B cell (primary cell): ENCODE measurements at regions not wholly inside any gene's neighbourhood (a gene's known extent, or its start where the extent isn't known, plus 50 kb on each side); places are given as distances from the start of the nearest gene placed in this dataset.

Experiments
- ATAC-seq: fragments of 200-7000 bp; cut with Tn5 transposase; one replicate; pipeline ENCODE4 v1.10.0; 2021; ENCODE audit warnings: low read depth, mild to moderate bottlenecking, moderate number of reproducible peaks, moderate library complexity
- CTCF ChIA-PET: fragments of 350-600 bp; sonication (Branson Sonifier 250); formaldehyde crosslinking; loops from one replicate; lab custom pipeline; 2021; ENCODE audit warnings: antibody characterized with exemption, inconsistent platforms; lab: Charles Lee
- POLR2A ChIA-PET: fragments of 350-600 bp; sonication (Branson Sonifier 250); formaldehyde crosslinking; loops from one replicate; lab custom pipeline; 2021; ENCODE audit warnings: antibody characterized with exemption; lab: Charles Lee
- DNase-seq: peaks from one replicate; pipeline ENCODE4 v3.0.0; 2013
- H2AFZ ChIP-seq: 2 replicates; pipeline ENCODE4 v1.6.1; 2012; ENCODE audit warnings: mild to moderate bottlenecking, low read depth, low read length; ENCODE audit not compliant: insufficient read depth, poor library complexity, severe bottlenecking
- H3K27ac ChIP-seq, 2 donors: 1 replicate in 1 of 2; 2 replicates in 1 of 2; pipeline ENCODE4 v1.5.1; 2012 to 2013; ENCODE audit warnings: low read length in 2 of 2, mild to moderate bottlenecking in 2 of 2, moderate library complexity in 1 of 2
- H3K27me3 ChIP-seq, 4 experiments: fragments of 200-600 bp in 1 of 4; sonication (generic) in 1 of 4; replicated peaks in 1 of 4; 1 replicate in 2 of 4; 2 replicates in 2 of 4; pipeline versions ENCODE4 v1.6.1 to v1.7.0; 2013 to 2016; ENCODE audit warnings: low read length in 3 of 4, mild to moderate bottlenecking in 2 of 4, mixed read lengths in 1 of 4, moderate library complexity in 1 of 4; ENCODE audit not compliant: insufficient read depth in 4 of 4, control insufficient read depth in 3 of 4; ENCODE audit errors: control extremely low read depth in 1 of 4
- H3K36me3 ChIP-seq, 2 experiments: replicated peaks in 1 of 2; 1 replicate in 1 of 2; 2 replicates in 1 of 2; pipeline versions ENCODE4 v1.6.1 to v1.7.1; 2013; ENCODE audit warnings: low read length in 1 of 2; ENCODE audit not compliant: insufficient read depth in 2 of 2, control insufficient read depth in 1 of 2; ENCODE audit errors: control extremely low read depth in 1 of 2, extremely low read depth in 1 of 2
- H3K4me1 ChIP-seq, 2 donors: fragments of 200-600 bp in 1 of 2; sonication (generic) in 1 of 2; 1 replicate in 1 of 2; 2 replicates in 1 of 2; pipeline versions ENCODE4 v1.5.1 to v1.6.1; 2013 to 2017; ENCODE audit warnings: low read length in 2 of 2; ENCODE audit not compliant: control insufficient read depth in 2 of 2, insufficient read depth in 2 of 2
- H3K4me2 ChIP-seq: replicated peaks from 2 replicates; pipeline ENCODE3; 2012; ENCODE audit warnings: mild to moderate bottlenecking, low read depth, low read length; ENCODE audit not compliant: poor library complexity, severe bottlenecking
- H3K4me3 ChIP-seq, 5 experiments: fragments of 200-600 bp in 1 of 5; sonication (generic) in 1 of 5; 1 replicate in 3 of 5; 2 replicates in 2 of 5; pipeline versions ENCODE4 v1.5.1 to v1.7.0; 2011 to 2016; ENCODE audit warnings: low read length in 4 of 5, mild to moderate bottlenecking in 4 of 5, low read depth in 2 of 5, control low read depth in 1 of 5, moderate library complexity in 1 of 5; ENCODE audit not compliant: insufficient read depth in 1 of 5; ENCODE audit errors: control extremely low read depth in 1 of 5, extremely low read depth in 1 of 5
- H3K79me2 ChIP-seq: fragments of 200-600 bp; sonication (generic); one replicate; pipeline ENCODE4 v1.6.0; 2016; ENCODE audit warnings: low read length; ENCODE audit not compliant: control insufficient read depth, insufficient read depth
- H3K9ac ChIP-seq: fragments of 200-600 bp; sonication (generic); 2 replicates; pipeline ENCODE4 v1.6.1; 2017; ENCODE audit warnings: mild to moderate bottlenecking, low read length, moderate library complexity
- H3K9me3 ChIP-seq, 3 donors: one replicate each; pipeline versions ENCODE4 v1.6.1 to v1.7.1; 2013; ENCODE audit warnings: low read length in 2 of 3; ENCODE audit not compliant: control insufficient read depth in 2 of 3, insufficient read depth in 1 of 3; ENCODE audit errors: control extremely low read depth in 1 of 3
- H4K20me1 ChIP-seq: 2 replicates; pipeline ENCODE4 v1.6.0; 2012; ENCODE audit warnings: mild to moderate bottlenecking, low read length; ENCODE audit not compliant: insufficient read depth, control insufficient read depth, poor library complexity, severe bottlenecking
- H3K27ac Mint-ChIP-seq: one replicate; pipeline ENCODE4 v1.8.0; 2021; ENCODE audit warnings: mixed read lengths
- H3K27me3 Mint-ChIP-seq: one replicate; pipeline ENCODE4 v1.8.0; 2021; ENCODE audit warnings: mixed read lengths
- H3K4me1 Mint-ChIP-seq: one replicate; pipeline ENCODE4 v1.8.0; 2021; ENCODE audit warnings: mixed read lengths
- H3K4me3 Mint-ChIP-seq: one replicate; pipeline ENCODE4 v1.8.0; 2021; ENCODE audit warnings: mixed read lengths
- H3K9me3 Mint-ChIP-seq: one replicate; pipeline ENCODE4 v1.8.0; 2022; ENCODE audit warnings: mixed read lengths; ENCODE audit not compliant: insufficient read depth
- EZH2 ChIP-seq: IDR thresholded peaks from 2 replicates; pipeline ENCODE4 v1.6.1; 2012; ENCODE audit warnings: borderline replicate concordance, low read depth, mild to moderate bottlenecking, moderate library complexity, low read length; ENCODE audit not compliant: insufficient read depth, poor library complexity, severe bottlenecking
- WGBS: methylation state at CpG from one replicate; pipeline ENCODE4 v1.1.5; 2013; ENCODE audit warnings: missing lambda C conversion rate; ENCODE audit not compliant: insufficient coverage; 5-methylcytosine and 5-hydroxymethylcytosine counted together
- intact Hi-C: fragments of 100-400 bp; cut with micrococcal nuclease; formaldehyde crosslinking; loops from one replicate; pipeline ENCODE4 v1.10.0; 2022
- TF ChIP-seq, protein P1 (sequence below): fragments of 200-600 bp; IDR thresholded peaks from one replicate; pipeline ENCODE4 v1.8.0; 2022; ENCODE audit warnings: antibody characterized with exemption, mild to moderate bottlenecking

DNA sequence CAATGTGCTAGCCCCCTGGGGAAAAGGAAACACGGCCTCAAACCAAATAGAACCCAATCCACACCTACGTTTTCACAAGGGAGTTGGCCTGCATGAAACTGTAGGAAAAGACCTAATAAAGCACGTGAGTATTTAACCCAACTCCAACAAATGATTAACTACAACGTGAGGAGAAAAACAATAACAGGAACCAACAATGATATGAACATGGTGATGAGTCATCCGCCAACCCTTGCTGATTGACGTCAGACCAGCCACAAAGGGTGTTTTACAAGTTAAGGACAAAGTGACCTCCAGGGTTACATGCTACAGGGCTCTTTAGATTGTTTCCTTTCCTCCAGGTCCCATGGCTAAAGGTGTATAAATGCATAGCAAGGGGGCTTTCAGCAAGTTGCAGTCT, 460.5 kb downstream of the COG6 start:
- Histone ChIP-seq H3K27ac (no peak overlapping the region), H4K20me1 (no peaks in the 10 kb centered on the region), H3K27me3 (no peaks in the 10 kb centered on the region), H3K9me3 (peaks cover 0 to 5% (median 4%) of the 10 kb centered on the region in 3 donors), H3K9ac (no peak overlapping the region), H2AFZ (no peak overlapping the region), H3K4me1 (peaks cover 9 to 10% of the 10 kb centered on the region in 2 donors), H3K4me3 (no peak overlapping the region), H3K4me2 (no peak overlapping the region), H3K36me3 (no peaks in the 10 kb centered on the region), H3K79me2 (no peaks in the 10 kb centered on the region)
- POLR2A ChIA-PET, result no interaction called here
- Mint-ChIP-seq H3K4me1 (peaks cover 28% of the 10 kb centered on the region), H3K4me3 (peak overlapping the region; percentile 58), H3K27me3 (no peaks in the 10 kb centered on the region), H3K27ac (peak overlapping the region; percentile 72), H3K9me3 (no peaks in the 10 kb centered on the region)
- ATAC-seq (peak; percentile 78), DNase-seq (no peak)
- 78% methylated on average over 3 of the region's 6 CpGs for WGBS
- intact Hi-C loops, result loop anchor here (1.0 kb wide), 1 partner anchor 329 kb away; no protein-coding TSS in a partner anchor
- CTCF ChIA-PET, result no interaction called here
- no peak for TF ChIP-seq EZH2
- TF ChIP-seq, protein P1, sequence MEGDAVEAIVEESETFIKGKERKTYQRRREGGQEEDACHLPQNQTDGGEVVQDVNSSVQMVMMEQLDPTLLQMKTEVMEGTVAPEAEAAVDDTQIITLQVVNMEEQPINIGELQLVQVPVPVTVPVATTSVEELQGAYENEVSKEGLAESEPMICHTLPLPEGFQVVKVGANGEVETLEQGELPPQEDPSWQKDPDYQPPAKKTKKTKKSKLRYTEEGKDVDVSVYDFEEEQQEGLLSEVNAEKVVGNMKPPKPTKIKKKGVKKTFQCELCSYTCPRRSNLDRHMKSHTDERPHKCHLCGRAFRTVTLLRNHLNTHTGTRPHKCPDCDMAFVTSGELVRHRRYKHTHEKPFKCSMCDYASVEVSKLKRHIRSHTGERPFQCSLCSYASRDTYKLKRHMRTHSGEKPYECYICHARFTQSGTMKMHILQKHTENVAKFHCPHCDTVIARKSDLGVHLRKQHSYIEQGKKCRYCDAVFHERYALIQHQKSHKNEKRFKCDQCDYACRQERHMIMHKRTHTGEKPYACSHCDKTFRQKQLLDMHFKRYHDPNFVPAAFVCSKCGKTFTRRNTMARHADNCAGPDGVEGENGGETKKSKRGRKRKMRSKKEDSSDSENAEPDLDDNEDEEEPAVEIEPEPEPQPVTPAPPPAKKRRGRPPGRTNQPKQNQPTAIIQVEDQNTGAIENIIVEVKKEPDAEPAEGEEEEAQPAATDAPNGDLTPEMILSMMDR, result no peak

DNA sequence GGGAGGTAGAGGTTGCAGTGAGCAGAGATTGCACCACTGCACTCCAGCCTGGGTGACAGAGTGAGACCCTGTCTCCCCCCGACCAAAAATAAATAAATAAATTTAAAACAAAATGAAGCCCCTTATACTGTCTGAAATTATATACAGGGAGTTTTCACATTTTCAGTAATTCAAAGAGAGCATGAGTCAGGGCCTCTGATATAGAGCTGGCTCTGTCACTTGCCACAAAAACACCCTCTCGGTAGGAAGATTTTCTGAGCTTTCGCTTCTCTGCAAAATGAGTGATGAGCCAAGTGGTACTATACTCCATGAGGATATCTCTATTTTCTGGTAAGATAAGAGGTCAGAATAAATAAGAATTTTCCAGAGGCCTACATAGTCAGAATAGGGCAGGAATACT, 462.9 kb downstream of the COG6 start:
- Histone ChIP-seq H3K27ac (no peak overlapping the region), H3K27me3 (no peaks in the 10 kb centered on the region), H3K4me1 (peaks cover 9 to 10% of the 10 kb centered on the region in 2 donors), H3K36me3 (no peaks in the 10 kb centered on the region), H3K4me3 (no peak overlapping the region), H4K20me1 (no peaks in the 10 kb centered on the region), H2AFZ (no peak overlapping the region), H3K79me2 (no peaks in the 10 kb centered on the region), H3K4me2 (no peak overlapping the region), H3K9me3 (peaks cover 0 to 5% (median 4%) of the 10 kb centered on the region in 3 donors), H3K9ac (no peak overlapping the region)
- POLR2A ChIA-PET, result no interaction called here
- CTCF ChIA-PET, result interaction anchor here (2.1 to 2.7 kb wide), 2 partner anchors 9 to 49 kb away, joined by 5 read pairs; no protein-coding TSS in a partner anchor
- no peaks in the 10 kb centered on the region for H3K27me3 Mint-ChIP-seq
- WGBS, result no CpG with 5 or more reads among the region's 3 CpGs
- H3K4me3 Mint-ChIP-seq, result no peak overlapping the region
- peaks cover 25% of the 10 kb centered on the region for H3K4me1 Mint-ChIP-seq
- ATAC-seq (no peak), DNase-seq (no peak)
- intact Hi-C loops, result no loop called here
- no peak overlapping the region for H3K27ac Mint-ChIP-seq
- H3K9me3 Mint-ChIP-seq, result no peaks in the 10 kb centered on the region
- TF ChIP-seq, protein P1, result no peak
- no peak for TF ChIP-seq EZH2
